ENCODE measurements at regions not wholly inside any gene's neighbourhood (a gene's known extent, or its start where the extent isn't known, plus 50 kb on each side); places are given as distances from the start of the nearest gene placed in this dataset.
"Not testable (repeated sequence)": the region's sequence is repeated elsewhere in the genome, so short reads cannot be mapped to it uniquely, and the experiment has no call there.

GRCh38 chr1:224032608-224033276 lies 81.2 kb upstream of the FBXO28 start:
- in situ Hi-C loops (cut with HindIII; ENCODE audit: low pct_unique_long_range_greater_than_20kb, low sequenced_read_pairs); DNase-seq (ENCODE audit: low read depth, low spot score): not testable (repeated sequence)

- DNase-seq (ENCODE audit: low read depth, low spot score); in situ Hi-C loops (cut with HindIII; ENCODE audit: low pct_unique_long_range_greater_than_20kb, low sequenced_read_pairs): not testable (repeated sequence)
Observed at GRCh38 chr1:224031986-224032385, 81.9 kb upstream of the FBXO28 start.

GRCh38 chr1:224030257-224030656 lies 83.7 kb upstream of the FBXO28 start:
- DNase-seq (ENCODE audit: low read depth, low spot score); in situ Hi-C loops (cut with HindIII; ENCODE audit: low pct_unique_long_range_greater_than_20kb, low sequenced_read_pairs): not testable (repeated sequence)

- in situ Hi-C loops (cut with HindIII; ENCODE audit: low pct_unique_long_range_greater_than_20kb, low sequenced_read_pairs); DNase-seq (ENCODE audit: low read depth, low spot score): not testable (repeated sequence)
Observed at GRCh38 chr1:224029286-224030025, 84.5 kb upstream of the FBXO28 start.

GRCh38 chr1:224028802-224029201 lies 85.1 kb upstream of the FBXO28 start:
- in situ Hi-C loops (cut with HindIII; ENCODE audit: low pct_unique_long_range_greater_than_20kb, low sequenced_read_pairs); DNase-seq (ENCODE audit: low read depth, low spot score): not testable (repeated sequence)

- in situ Hi-C loops (cut with HindIII; ENCODE audit: low pct_unique_long_range_greater_than_20kb, low sequenced_read_pairs); DNase-seq (ENCODE audit: low read depth, low spot score): not testable (repeated sequence)
Observed at GRCh38 chr1:224023122-224023521, 90.8 kb upstream of the FBXO28 start.

GRCh38 chr1:224022249-224022970 lies 91.5 kb upstream of the FBXO28 start:
- in situ Hi-C loops (cut with HindIII; ENCODE audit: low pct_unique_long_range_greater_than_20kb, low sequenced_read_pairs); DNase-seq (ENCODE audit: low read depth, low spot score): not testable (repeated sequence)

- in situ Hi-C loops (cut with HindIII; ENCODE audit: low pct_unique_long_range_greater_than_20kb, low sequenced_read_pairs); DNase-seq (ENCODE audit: low read depth, low spot score): not testable (repeated sequence)
Observed at GRCh38 chr1:224019866-224020265, 94.0 kb upstream of the FBXO28 start.

GRCh38 chr1:224015782-224016181 lies 98.1 kb upstream of the FBXO28 start:
- DNase-seq (ENCODE audit: low read depth, low spot score); in situ Hi-C loops (cut with HindIII; ENCODE audit: low pct_unique_long_range_greater_than_20kb, low sequenced_read_pairs): not testable (repeated sequence)

- DNase-seq (ENCODE audit: low read depth, low spot score), result no peak
- in situ Hi-C loops (cut with HindIII; ENCODE audit: low pct_unique_long_range_greater_than_20kb, low sequenced_read_pairs), result no loop called here
Observed at GRCh38 chr1:224014330-224014649, 99.6 kb upstream of the FBXO28 start.

GRCh38 chr1:224013626-224014329 lies 100.1 kb upstream of the FBXO28 start:
- DNase-seq (ENCODE audit: low read depth, low spot score); in situ Hi-C loops (cut with HindIII; ENCODE audit: low pct_unique_long_range_greater_than_20kb, low sequenced_read_pairs): not testable (repeated sequence)

GRCh38 chr1:224012807-224013434 lies 101.0 kb upstream of the FBXO28 start:
- DNase-seq (ENCODE audit: low read depth, low spot score); in situ Hi-C loops (cut with HindIII; ENCODE audit: low pct_unique_long_range_greater_than_20kb, low sequenced_read_pairs): not testable (repeated sequence)

GRCh38 chr1:224012162-224012561 lies 101.7 kb upstream of the FBXO28 start:
- in situ Hi-C loops (cut with HindIII; ENCODE audit: low pct_unique_long_range_greater_than_20kb, low sequenced_read_pairs); DNase-seq (ENCODE audit: low read depth, low spot score): not testable (repeated sequence)

GRCh38 chr1:224011751-224012150 lies 102.2 kb upstream of the FBXO28 start:
- DNase-seq (ENCODE audit: low read depth, low spot score); in situ Hi-C loops (cut with HindIII; ENCODE audit: low pct_unique_long_range_greater_than_20kb, low sequenced_read_pairs): not testable (repeated sequence)

- in situ Hi-C loops (cut with HindIII; ENCODE audit: low pct_unique_long_range_greater_than_20kb, low sequenced_read_pairs); DNase-seq (ENCODE audit: low read depth, low spot score): not testable (repeated sequence)
Observed at GRCh38 chr1:224011153-224011552, 102.8 kb upstream of the FBXO28 start.

- DNase-seq (ENCODE audit: low read depth, low spot score); in situ Hi-C loops (cut with HindIII; ENCODE audit: low pct_unique_long_range_greater_than_20kb, low sequenced_read_pairs): not testable (repeated sequence)
Observed at GRCh38 chr1:224005973-224006372, 107.9 kb upstream of the FBXO28 start.

GRCh38 chr1:224004552-224005315 lies 109.2 kb upstream of the FBXO28 start:
- peak; percentile 58 for DNase-seq (ENCODE audit: low read depth, low spot score)
- in situ Hi-C loops (cut with HindIII; ENCODE audit: low pct_unique_long_range_greater_than_20kb, low sequenced_read_pairs), result not testable (repeated sequence)

Measured in SK-MEL-5 (cell line).